ENCODE measurements at regions not wholly inside any gene's neighbourhood (a gene's known extent, or its start where the extent isn't known, plus 50 kb on each side); places are given as distances from the start of the nearest gene placed in this dataset.

- no peak for TF ChIP-seq EZH2phosphoT487 (IDR thresholded peaks at IDR 0.05; ENCODE audit: insufficient read depth, low read depth)
- no peak for TF ChIP-seq EZH2 (IDR thresholded peaks at IDR 0.05; ENCODE audit: insufficient read depth, poor library complexity, severe bottlenecking)
Measured at GRCh38 chr5:89351222-89351621, 468.2 kb upstream of the MEF2C start.
